ENCODE measurements at regions not wholly inside any gene's neighbourhood (a gene's known extent, or its start where the extent isn't known, plus 50 kb on each side); places are given as distances from the start of the nearest gene placed in this dataset.

DNA sequence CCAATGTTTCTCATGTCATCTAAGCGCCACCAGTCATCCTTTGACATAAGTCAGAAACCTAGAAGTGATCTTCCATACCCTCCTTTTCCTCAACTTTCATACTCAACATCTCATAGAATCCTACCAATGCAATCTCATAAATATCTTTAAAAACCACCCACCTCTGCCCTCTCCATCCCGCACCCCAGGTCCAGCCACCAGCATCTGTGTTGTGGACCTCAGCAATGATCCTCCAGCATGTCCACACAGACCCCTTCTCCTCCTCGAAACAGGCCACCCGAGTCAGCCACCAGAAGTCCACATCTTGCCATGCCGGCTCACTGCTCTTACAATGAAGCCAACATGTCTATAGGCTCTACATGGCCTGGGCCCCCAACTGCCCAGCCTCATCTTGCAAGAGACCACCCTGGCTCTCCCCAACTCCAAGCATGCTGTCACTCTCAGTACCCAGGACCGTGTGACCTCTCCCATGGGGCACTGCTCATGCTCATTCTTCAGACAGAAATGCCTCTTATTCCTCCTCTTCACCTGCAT, 636.7 kb upstream of the ID2 start:
- TF ChIP-seq POLR2A (IDR thresholded peaks at IDR 0.05) (no peak), EP300 (IDR thresholded peaks at IDR 0.05) (no peak)
